AG09309 (cell line): ENCODE measurements at regions not wholly inside any gene's neighbourhood (a gene's known extent, or its start where the extent isn't known, plus 50 kb on each side); places are given as distances from the start of the nearest gene placed in this dataset.

ENCODE experiments used
- DNase-seq: peaks from one replicate; pipeline ENCODE4 v3.0.0-alpha.2; 2010; ENCODE audit warnings: low read depth
- H3K4me3 ChIP-seq: 2 replicates; pipeline ENCODE4 v1.5.1; 2011; ENCODE audit warnings: mild to moderate bottlenecking, low read depth, low read length, moderate library complexity; ENCODE audit not compliant: control insufficient read depth
- TF ChIP-seq, protein P1 (sequence below): IDR thresholded peaks from 2 replicates; pipeline ENCODE4 v1.5.1; 2011; ENCODE audit warnings: mild to moderate bottlenecking, low read depth, low read length, inconsistent platforms; ENCODE audit not compliant: insufficient read depth, control insufficient read depth; ENCODE audit errors: missing control alignments

DNA sequence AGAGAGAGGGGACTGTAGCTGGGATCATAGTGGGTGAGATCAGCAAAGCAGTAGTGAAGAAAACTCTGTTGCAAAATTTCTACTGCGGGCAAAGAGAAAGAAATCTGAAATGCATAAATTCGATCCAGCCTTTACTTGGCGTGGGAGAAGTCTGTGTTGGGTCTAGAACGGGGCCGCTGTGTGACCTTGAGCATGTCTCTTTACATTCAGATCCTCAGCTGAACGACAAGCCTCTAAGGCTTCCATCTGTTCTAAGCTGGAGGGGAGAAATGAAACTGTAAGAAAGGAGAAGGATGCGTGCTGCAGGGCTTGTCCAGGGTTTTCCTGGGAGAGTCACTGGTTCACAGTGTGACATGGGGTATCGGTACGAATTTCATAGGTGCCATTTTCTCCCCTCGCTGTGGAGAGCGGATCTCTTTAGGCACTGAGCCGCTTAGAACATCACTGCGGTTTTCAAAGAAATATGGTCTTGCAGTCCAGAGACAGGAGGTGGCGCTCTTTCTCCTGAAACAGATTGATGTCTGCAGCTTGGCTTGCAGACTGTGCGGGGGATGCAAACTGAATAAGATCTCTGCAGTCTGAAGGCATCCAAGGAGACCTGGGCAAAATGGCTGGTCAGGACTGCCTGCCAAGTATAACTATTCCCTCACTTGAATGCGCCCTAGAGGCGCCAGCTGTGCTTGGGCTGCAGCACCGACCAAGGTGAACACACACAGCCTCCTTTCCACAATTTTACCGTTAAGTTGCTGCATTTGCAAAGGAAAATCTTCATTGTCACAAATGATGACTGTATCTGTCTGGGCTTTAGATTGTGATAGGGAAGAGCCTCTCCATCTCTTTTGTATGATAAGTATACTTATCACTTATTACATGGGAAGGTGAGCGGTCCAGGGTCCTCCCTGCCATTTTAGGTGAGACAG is 104.1 kb downstream of the XCL2 start:
- TF ChIP-seq, protein P1, sequence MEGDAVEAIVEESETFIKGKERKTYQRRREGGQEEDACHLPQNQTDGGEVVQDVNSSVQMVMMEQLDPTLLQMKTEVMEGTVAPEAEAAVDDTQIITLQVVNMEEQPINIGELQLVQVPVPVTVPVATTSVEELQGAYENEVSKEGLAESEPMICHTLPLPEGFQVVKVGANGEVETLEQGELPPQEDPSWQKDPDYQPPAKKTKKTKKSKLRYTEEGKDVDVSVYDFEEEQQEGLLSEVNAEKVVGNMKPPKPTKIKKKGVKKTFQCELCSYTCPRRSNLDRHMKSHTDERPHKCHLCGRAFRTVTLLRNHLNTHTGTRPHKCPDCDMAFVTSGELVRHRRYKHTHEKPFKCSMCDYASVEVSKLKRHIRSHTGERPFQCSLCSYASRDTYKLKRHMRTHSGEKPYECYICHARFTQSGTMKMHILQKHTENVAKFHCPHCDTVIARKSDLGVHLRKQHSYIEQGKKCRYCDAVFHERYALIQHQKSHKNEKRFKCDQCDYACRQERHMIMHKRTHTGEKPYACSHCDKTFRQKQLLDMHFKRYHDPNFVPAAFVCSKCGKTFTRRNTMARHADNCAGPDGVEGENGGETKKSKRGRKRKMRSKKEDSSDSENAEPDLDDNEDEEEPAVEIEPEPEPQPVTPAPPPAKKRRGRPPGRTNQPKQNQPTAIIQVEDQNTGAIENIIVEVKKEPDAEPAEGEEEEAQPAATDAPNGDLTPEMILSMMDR = peak; percentile 84
- H3K4me3 ChIP-seq = peak overlapping the region; percentile 18
- DNase-seq = peak; percentile 67

DNA sequence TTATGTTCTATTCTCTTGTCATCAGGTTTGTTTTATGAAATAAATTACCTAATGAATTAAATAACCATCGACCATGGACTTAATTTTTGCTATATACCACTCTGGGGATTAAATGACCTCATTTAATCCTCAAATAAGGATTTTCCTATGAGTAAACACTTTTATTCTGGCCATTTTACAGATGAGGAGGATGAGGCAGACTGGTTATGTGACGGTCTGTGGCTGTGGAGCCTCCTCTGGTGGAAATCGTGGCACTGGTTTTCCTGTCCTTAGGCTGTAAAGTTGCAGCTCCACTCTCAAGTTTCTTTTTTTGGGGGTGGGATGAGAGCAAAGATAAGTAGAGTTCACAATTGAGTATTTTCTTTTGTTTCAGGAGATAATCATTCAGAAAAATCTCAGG is 105.2 kb downstream of the XCL2 start:
- no peak overlapping the region for H3K4me3 ChIP-seq
- DNase-seq = no peak
- TF ChIP-seq, protein P1 = no peak

DNA sequence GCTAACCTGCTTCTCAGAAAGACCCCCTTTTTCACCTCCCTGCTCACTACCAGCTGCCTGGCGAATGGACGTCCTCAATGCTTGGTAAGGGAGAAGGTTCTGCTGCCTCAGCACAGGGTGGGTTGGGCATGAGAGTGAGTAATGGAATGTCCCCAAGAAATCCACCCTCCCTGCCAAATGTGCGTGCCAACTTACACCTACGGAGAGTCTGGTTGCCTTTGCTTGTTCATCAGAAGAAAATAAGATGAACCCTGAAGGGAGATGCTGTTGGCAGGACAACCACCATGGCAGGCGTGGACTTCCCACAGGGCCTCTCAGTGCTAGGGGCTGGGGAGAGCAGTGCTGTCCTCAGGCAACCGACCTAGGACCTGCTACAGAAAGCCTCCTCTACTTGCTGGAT is 106.0 kb downstream of the XCL2 start:
- no peak for DNase-seq
- TF ChIP-seq, protein P1 = no peak
- H3K4me3 ChIP-seq = no peak overlapping the region

DNA sequence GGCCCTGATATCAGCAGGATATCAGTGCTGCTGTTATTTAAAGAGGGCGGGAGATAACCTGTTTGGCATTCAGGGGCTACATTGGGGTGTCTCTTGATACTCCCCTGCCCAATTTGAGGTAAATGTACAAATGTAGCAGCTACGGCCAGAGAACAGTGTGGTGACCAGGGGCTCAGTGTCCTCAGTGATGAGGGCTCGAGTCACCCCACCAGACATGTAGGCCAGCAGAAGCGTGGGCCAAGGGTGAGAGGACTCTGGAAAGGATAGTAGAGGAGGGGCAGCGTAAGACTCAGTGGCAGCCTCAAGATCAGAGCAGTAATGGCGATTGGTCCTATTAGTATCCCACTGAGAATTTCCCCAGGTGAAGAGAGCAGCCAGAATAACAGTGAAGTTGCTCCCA is 108.4 kb downstream of the XCL2 start:
- TF ChIP-seq, protein P1 = no peak
- no peak for DNase-seq
- no peak overlapping the region for H3K4me3 ChIP-seq

DNA sequence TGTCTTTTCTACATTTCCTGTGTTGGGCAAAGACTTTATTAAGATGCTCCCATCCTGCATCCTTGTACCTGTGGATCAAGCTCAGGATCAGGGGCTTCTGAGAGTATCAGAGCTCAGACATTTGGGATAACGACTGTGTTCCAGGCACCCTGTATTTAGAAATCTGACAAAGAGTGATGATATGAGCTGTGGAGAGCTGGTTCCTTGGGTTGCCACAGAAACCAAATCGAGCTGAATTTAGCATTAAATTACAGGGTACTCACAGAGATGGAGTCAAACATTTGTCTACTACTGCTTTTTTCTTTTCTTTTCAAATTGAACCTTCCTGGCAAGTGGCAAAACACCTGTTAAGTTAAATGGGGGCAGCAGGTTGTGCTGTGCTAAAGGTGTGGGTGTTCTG is 110.6 kb downstream of the XCL2 start:
- TF ChIP-seq, protein P1 = no peak
- no peak for DNase-seq
- no peak overlapping the region for H3K4me3 ChIP-seq

DNA sequence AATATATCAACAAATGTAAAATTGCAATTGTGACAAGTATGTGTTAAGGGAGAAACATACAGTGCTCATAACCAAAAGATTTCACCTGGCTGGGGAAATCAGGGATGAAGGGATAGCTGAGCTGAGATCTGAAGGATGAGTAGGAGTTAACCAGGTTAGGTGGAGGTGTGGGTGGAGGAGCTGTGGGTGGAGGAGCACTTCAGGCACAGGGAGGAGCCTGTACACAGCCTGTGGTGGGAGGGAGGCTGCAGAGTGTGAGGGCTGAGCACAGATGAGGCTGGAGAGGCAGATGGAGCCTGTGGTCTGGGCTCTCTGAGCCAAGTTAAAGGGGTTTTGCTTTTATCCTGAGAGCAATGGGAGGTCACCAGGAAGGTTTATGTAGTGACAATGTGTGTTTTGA is 111.9 kb downstream of the XCL2 start:
- no peak for DNase-seq
- no peak overlapping the region for H3K4me3 ChIP-seq
- TF ChIP-seq, protein P1 = no peak
